GM23338 (cell line): ENCODE measurements at regions not wholly inside any gene's neighbourhood (a gene's known extent, or its start where the extent isn't known, plus 50 kb on each side); places are given as distances from the start of the nearest gene placed in this dataset.

Source experiments
- ATAC-seq: fragments of 200-7000 bp; cut with Tn5 transposase; 3 replicates; pipeline ENCODE4 v1.9.1; 2020
- DNase-seq: peaks from one replicate; pipeline ENCODE4 v3.0.0-alpha.2; 2015; ENCODE audit warnings: low spot score
- H2AFZ ChIP-seq: fragments of 200-600 bp; sonication (generic); 2 replicates; pipeline ENCODE4 v1.8.0; 2016; ENCODE audit warnings: antibody characterized with exemption, mild to moderate bottlenecking, moderate library complexity
- H3F3A ChIP-seq: fragments of 200-600 bp; sonication (generic); replicated peaks from 2 replicates; pipeline ENCODE4 v1.8.0; 2017; ENCODE audit warnings: antibody characterized with exemption, mixed run types, low read depth
- H3K27ac ChIP-seq: fragments of 200-600 bp; sonication (generic); 2 replicates; pipeline ENCODE4 v1.6.1; 2016; ENCODE audit warnings: low read depth
- H3K27me3 ChIP-seq: fragments of 200-600 bp; sonication (generic); 2 replicates; pipeline ENCODE4 v1.8.0; 2016; ENCODE audit warnings: mild to moderate bottlenecking, mixed run types, moderate library complexity; ENCODE audit not compliant: insufficient read depth
- H3K36me3 ChIP-seq: fragments of 200-600 bp; sonication (generic); 2 replicates; pipeline ENCODE4 v1.8.0; 2016; ENCODE audit warnings: mild to moderate bottlenecking; ENCODE audit not compliant: insufficient read depth
- H3K4me1 ChIP-seq: fragments of 200-600 bp; sonication (generic); 2 replicates; pipeline ENCODE4 v1.8.0; 2016; ENCODE audit warnings: mild to moderate bottlenecking, moderate library complexity; ENCODE audit not compliant: insufficient read depth
- H3K4me2 ChIP-seq: fragments of 200-600 bp; sonication (generic); 2 replicates; pipeline ENCODE4 v1.7.1; 2017; ENCODE audit warnings: mixed run types
- H3K4me3 ChIP-seq: fragments of 200-600 bp; sonication (generic); 2 replicates; pipeline ENCODE4 v1.6.1; 2016; ENCODE audit warnings: mixed run types
- H3K79me2 ChIP-seq: fragments of 200-600 bp; sonication (generic); replicated peaks from 2 replicates; pipeline ENCODE4 v1.8.0; 2017; ENCODE audit warnings: mild to moderate bottlenecking; ENCODE audit not compliant: insufficient read depth
- H3K9me2 ChIP-seq: fragments of 200-600 bp; sonication (generic); 2 replicates; pipeline ENCODE4 v1.8.0; 2017; ENCODE audit not compliant: insufficient read depth
- H4K20me1 ChIP-seq: fragments of 200-600 bp; sonication (generic); replicated peaks from 2 replicates; pipeline ENCODE4 v1.8.0; 2017; ENCODE audit warnings: mild to moderate bottlenecking; ENCODE audit not compliant: insufficient read depth
- H3K27ac Mint-ChIP-seq: 2 replicates; pipeline ENCODE4 v1.8.0; 2020; ENCODE audit warnings: inconsistent platforms, mild to moderate bottlenecking, moderate library complexity, mixed read lengths
- H3K27me3 Mint-ChIP-seq: 3 replicates; pipeline ENCODE4 v1.8.0; 2022; ENCODE audit warnings: low read depth, mild to moderate bottlenecking, moderate library complexity, mixed read lengths, inconsistent platforms; ENCODE audit not compliant: insufficient read depth, poor library complexity
- H3K36me3 Mint-ChIP-seq: 3 replicates; pipeline ENCODE4 v1.8.0; 2021; ENCODE audit warnings: low read depth, mild to moderate bottlenecking, inconsistent platforms, moderate library complexity, mixed read lengths
- H3K4me1 Mint-ChIP-seq: 3 replicates; pipeline ENCODE4 v1.8.0; 2020; ENCODE audit warnings: mild to moderate bottlenecking, inconsistent platforms, mixed read lengths
- H3K4me3 Mint-ChIP-seq: 3 replicates; pipeline ENCODE4 v1.8.0; 2021; ENCODE audit warnings: moderate library complexity, mild to moderate bottlenecking, inconsistent platforms, mixed read lengths
- H3K9me3 Mint-ChIP-seq: 3 replicates; pipeline ENCODE4 v1.8.0; 2020; ENCODE audit warnings: moderate library complexity, mild to moderate bottlenecking, inconsistent platforms, mixed read lengths
- CREB1 ChIP-seq: fragments of 250-450 bp; sonication (Bioruptor Pico); IDR thresholded peaks from 2 replicates; pipeline ENCODE4 v1.5.0; 2020; ENCODE audit warnings: low read depth, mild to moderate bottlenecking, moderate library complexity
- ETS1 ChIP-seq: IDR thresholded peaks from 2 replicates; pipeline ENCODE4 v1.6.1; 2016; ENCODE audit warnings: antibody characterized with exemption
- NANOG ChIP-seq: IDR thresholded peaks from 2 replicates; pipeline ENCODE4 v1.6.1; 2016; ENCODE audit warnings: antibody characterized with exemption, borderline replicate concordance
- POLR2AphosphoS5 ChIP-seq: IDR thresholded peaks from 2 replicates; pipeline ENCODE4 v1.6.1; 2016; ENCODE audit warnings: antibody characterized with exemption, low read depth
- REST ChIP-seq: IDR thresholded peaks from one replicate; pipeline ENCODE4 v1.6.1; 2018; ENCODE audit warnings: antibody characterized with exemption; ENCODE audit not compliant: unreplicated experiment
- ZNF114 ChIP-seq: fragments of 250-450 bp; sonication (Bioruptor Pico); IDR thresholded peaks from 2 replicates; pipeline ENCODE4 v1.5.0; 2020; ENCODE audit warnings: mild to moderate bottlenecking, moderate library complexity
- ZNF331 ChIP-seq: fragments of 250-450 bp; sonication (Bioruptor Pico); IDR thresholded peaks from 2 replicates; pipeline ENCODE4 v1.5.0; 2020; ENCODE audit warnings: low read depth, mild to moderate bottlenecking, moderate library complexity

- Histone ChIP-seq H3K27me3 (no peaks in the 10 kb centered on the region), H2AFZ (no peak overlapping the region), H3K9me2 (peaks cover 10% of the 10 kb centered on the region), H3K4me2 (no peak overlapping the region), H3K4me3 (no peak overlapping the region), H4K20me1 (no peaks in the 10 kb centered on the region), H3K27ac (no peak overlapping the region), H3K4me1 (no peaks in the 10 kb centered on the region), H3F3A (no peaks in the 10 kb centered on the region), H3K79me2 (no peaks in the 10 kb centered on the region), H3K36me3 (no peaks in the 10 kb centered on the region)
- peaks cover 5% of the 10 kb centered on the region for H3K9me3 Mint-ChIP-seq
- no peaks in the 10 kb centered on the region for H3K27me3 Mint-ChIP-seq
- peaks cover 6% of the 10 kb centered on the region for H3K36me3 Mint-ChIP-seq
- H3K27ac Mint-ChIP-seq: no peak overlapping the region
- ATAC-seq (no peak), DNase-seq (no peak)
- TF ChIP-seq ZNF331 (no peak), POLR2AphosphoS5 (no peak), NANOG (no peak), ETS1 (no peak), ZNF114 (CRISPR knock-in tag) (no peak), CREB1 (CRISPR knock-in tag) (no peak), REST (no peak)
- H3K4me3 Mint-ChIP-seq: no peak overlapping the region
- peaks cover 16% of the 10 kb centered on the region; the same call in 2 of the 3 replicates for H3K4me1 Mint-ChIP-seq
Measured at GRCh38 chr2:11989354-11989703, 242.9 kb downstream of the LPIN1 start.

GRCh38 chr2:11990576-11990975 is 244.1 kb downstream of the LPIN1 start:
- Histone ChIP-seq H3K4me3 (no peak overlapping the region), H3F3A (no peaks in the 10 kb centered on the region), H3K36me3 (no peaks in the 10 kb centered on the region), H3K9me2 (peaks cover 10% of the 10 kb centered on the region), H2AFZ (no peak overlapping the region), H3K4me1 (no peaks in the 10 kb centered on the region), H4K20me1 (no peaks in the 10 kb centered on the region), H3K27ac (no peak overlapping the region), H3K4me2 (no peak overlapping the region), H3K79me2 (no peaks in the 10 kb centered on the region), H3K27me3 (no peaks in the 10 kb centered on the region)
- ATAC-seq: no peak
- TF ChIP-seq POLR2AphosphoS5: no peak
- H3K36me3 Mint-ChIP-seq: peaks cover 9% of the 10 kb centered on the region
- H3K27me3 Mint-ChIP-seq: no peaks in the 10 kb centered on the region
- H3K4me3 Mint-ChIP-seq: no peak overlapping the region
- no peak overlapping the region for H3K27ac Mint-ChIP-seq
- peaks cover 15% of the 10 kb centered on the region for H3K9me3 Mint-ChIP-seq
- peaks cover 16% of the 10 kb centered on the region; the same call in 2 of the 3 replicates for H3K4me1 Mint-ChIP-seq
- DNase-seq: no peak
